Panc1 (cell line): ENCODE measurements at regions not wholly inside any gene's neighbourhood (a gene's known extent, or its start where the extent isn't known, plus 50 kb on each side); places are given as distances from the start of the nearest gene placed in this dataset.

ENCODE experiments used
- CTCF ChIP-seq: fragments of 450-650 bp; IDR thresholded peaks from 2 replicates; pipeline ENCODE4 v1.5.1; 2017; ENCODE audit warnings: mild to moderate bottlenecking
- POLR2AphosphoS5 ChIP-seq: IDR thresholded peaks from 2 replicates; pipeline ENCODE4 v1.6.1; 2012; ENCODE audit warnings: mild to moderate bottlenecking, low read depth, low read length, moderate library complexity
- REST ChIP-seq, 2 experiments: IDR thresholded peaks; 2 replicates each; pipeline ENCODE4 v1.6.1; 2011 to 2012; ENCODE audit warnings: low read depth in 2 of 2, control low read depth in 1 of 2, low read length in 1 of 2, mild to moderate bottlenecking in 1 of 2, moderate library complexity in 1 of 2; ENCODE audit not compliant: insufficient read depth in 1 of 2
- SIN3A ChIP-seq: IDR thresholded peaks from 2 replicates; pipeline ENCODE4 v1.6.1; 2012; ENCODE audit warnings: low read depth, mild to moderate bottlenecking, low read length, moderate library complexity, borderline replicate concordance; ENCODE audit not compliant: insufficient read depth
- TCF7L2 ChIP-seq: IDR thresholded peaks from 2 replicates; pipeline ENCODE4 v1.6.1; 2011; ENCODE audit warnings: mild to moderate bottlenecking, low read depth, low read length, inconsistent platforms

- no peak for TF ChIP-seq CTCF
- no peak for TF ChIP-seq POLR2AphosphoS5
- TF ChIP-seq REST (IDR thresholded peaks at IDR 0.05; ENCODE audit: insufficient read depth in 1 of 2, low read depth in 2 of 2, low read length in 1 of 2) = no peak
- no peak for TF ChIP-seq TCF7L2
- no peak for TF ChIP-seq SIN3A
Measured at GRCh38 chrX:39534949-39535348, 562.8 kb downstream of the BCOR start.
